Neuronal stem cell (in vitro differentiated cells): ENCODE measurements at regions not wholly inside any gene's neighbourhood (a gene's known extent, or its start where the extent isn't known, plus 50 kb on each side); places are given as distances from the start of the nearest gene placed in this dataset.

Experiments
- DNase-seq: peaks from one replicate; pipeline ENCODE4 v3.0.0-alpha.2; 2013; ENCODE audit warnings: low spot score
- H2AFZ ChIP-seq: one replicate; pipeline ENCODE4 v1.6.1; 2013; ENCODE audit warnings: mild to moderate bottlenecking, low read length, inconsistent platforms
- H2AK5ac ChIP-seq: 2 replicates; pipeline ENCODE4 v1.6.1; 2013; ENCODE audit warnings: low read depth, mild to moderate bottlenecking, inconsistent platforms, low read length, moderate library complexity, mixed read lengths
- H2BK120ac ChIP-seq: 2 replicates; pipeline ENCODE4 v1.6.1; 2013; ENCODE audit warnings: low read depth, mild to moderate bottlenecking, inconsistent platforms, low read length, moderate library complexity, mixed read lengths
- H2BK12ac ChIP-seq: one replicate; pipeline ENCODE4 v1.6.1; 2013; ENCODE audit warnings: low read length, inconsistent platforms
- H2BK15ac ChIP-seq: 2 replicates; pipeline ENCODE4 v1.6.1; 2013; ENCODE audit warnings: mild to moderate bottlenecking, low read length, inconsistent platforms, mixed read lengths
- H2BK5ac ChIP-seq: one replicate; pipeline ENCODE4 v1.6.1; 2013; ENCODE audit warnings: inconsistent platforms, mild to moderate bottlenecking, low read length, moderate library complexity
- H3K14ac ChIP-seq: one replicate; pipeline ENCODE4 v1.6.1; 2013; ENCODE audit warnings: low read length, inconsistent platforms
- H3K18ac ChIP-seq: 2 replicates; pipeline ENCODE4 v1.6.1; 2013; ENCODE audit warnings: low read length, inconsistent platforms
- H3K23ac ChIP-seq: 2 replicates; pipeline ENCODE4 v1.6.1; 2013; ENCODE audit warnings: low read depth, mild to moderate bottlenecking, mixed read lengths, low read length, inconsistent platforms; ENCODE audit not compliant: poor library complexity
- H3K27ac ChIP-seq: replicated peaks from 3 replicates; pipeline ENCODE4 v1.5.1; 2013; ENCODE audit warnings: low read length, inconsistent platforms
- H3K27me3 ChIP-seq, 3 experiments: 2 replicates each; pipeline ENCODE4 v1.6.1; 2013; ENCODE audit warnings: low read length in 3 of 3, mild to moderate bottlenecking in 2 of 3, inconsistent platforms in 1 of 3, low read depth in 1 of 3, mixed read lengths in 1 of 3, moderate library complexity in 1 of 3; ENCODE audit not compliant: control insufficient read depth in 3 of 3, insufficient read depth in 3 of 3
- H3K36me3 ChIP-seq, 2 donors: replicated peaks in 1 of 2; 2 replicates each; pipeline ENCODE4 v1.6.1; 2013; ENCODE audit warnings: low read length in 2 of 2; ENCODE audit not compliant: control insufficient read depth in 2 of 2, insufficient read depth in 2 of 2
- H3K4ac ChIP-seq: 2 replicates; pipeline ENCODE4 v1.6.1; 2013; ENCODE audit warnings: inconsistent platforms, mild to moderate bottlenecking, low read length, moderate library complexity
- H3K4me1 ChIP-seq, 2 donors: 1 replicate in 1 of 2; 2 replicates in 1 of 2; pipeline ENCODE4 v1.6.1; 2013; ENCODE audit warnings: low read length in 2 of 2, low read depth in 1 of 2; ENCODE audit not compliant: control insufficient read depth in 2 of 2, insufficient read depth in 1 of 2
- H3K4me2 ChIP-seq: one replicate; pipeline ENCODE4 v1.6.1; 2013; ENCODE audit warnings: mild to moderate bottlenecking, low read length, inconsistent platforms; ENCODE audit not compliant: insufficient read depth, poor library complexity, severe bottlenecking
- H3K4me3 ChIP-seq, 2 donors: 2 replicates each; pipeline ENCODE4 v1.5.1; 2013; ENCODE audit warnings: low read length in 2 of 2, mild to moderate bottlenecking in 2 of 2, inconsistent platforms in 1 of 2, moderate library complexity in 1 of 2
- H3K79me1 ChIP-seq: one replicate; pipeline ENCODE4 v1.6.1; 2013; ENCODE audit warnings: low read depth, mild to moderate bottlenecking, inconsistent platforms, low read length, moderate library complexity
- H3K9ac ChIP-seq: one replicate; pipeline ENCODE4 v1.6.1; 2013; ENCODE audit warnings: mild to moderate bottlenecking, low read depth, low read length, inconsistent platforms; ENCODE audit not compliant: poor library complexity
- H3K9me3 ChIP-seq, 2 donors: replicated peaks in 1 of 2; 2 replicates each; pipeline versions ENCODE3 to v1.6.1; 2013; ENCODE audit warnings: low read length in 2 of 2, mild to moderate bottlenecking in 2 of 2, inconsistent platforms in 1 of 2, low read depth in 1 of 2, mixed read lengths in 1 of 2, moderate library complexity in 1 of 2; ENCODE audit not compliant: control insufficient read depth in 2 of 2, insufficient read depth in 1 of 2
- H4K8ac ChIP-seq: one replicate; pipeline ENCODE4 v1.6.1; 2013; ENCODE audit warnings: low read depth, mild to moderate bottlenecking, inconsistent platforms, low read length, moderate library complexity
- H4K91ac ChIP-seq: one replicate; pipeline ENCODE4 v1.6.1; 2013; ENCODE audit warnings: low read length, low read depth, mild to moderate bottlenecking, inconsistent platforms; ENCODE audit not compliant: poor library complexity
- WGBS, 2 donors: extraction: QIAGEN DNeasy Blood & Tissue Kit; methylation state at CpG; one replicate each; pipeline ENCODE4 v1.1.7; 2013; ENCODE audit warnings: missing lambda C conversion rate in 2 of 2, mixed read lengths in 1 of 2; ENCODE audit not compliant: insufficient read length in 2 of 2, insufficient replicate concordance in 1 of 2; ENCODE audit errors: extremely low coverage in 2 of 2; 5-methylcytosine and 5-hydroxymethylcytosine counted together

DNA sequence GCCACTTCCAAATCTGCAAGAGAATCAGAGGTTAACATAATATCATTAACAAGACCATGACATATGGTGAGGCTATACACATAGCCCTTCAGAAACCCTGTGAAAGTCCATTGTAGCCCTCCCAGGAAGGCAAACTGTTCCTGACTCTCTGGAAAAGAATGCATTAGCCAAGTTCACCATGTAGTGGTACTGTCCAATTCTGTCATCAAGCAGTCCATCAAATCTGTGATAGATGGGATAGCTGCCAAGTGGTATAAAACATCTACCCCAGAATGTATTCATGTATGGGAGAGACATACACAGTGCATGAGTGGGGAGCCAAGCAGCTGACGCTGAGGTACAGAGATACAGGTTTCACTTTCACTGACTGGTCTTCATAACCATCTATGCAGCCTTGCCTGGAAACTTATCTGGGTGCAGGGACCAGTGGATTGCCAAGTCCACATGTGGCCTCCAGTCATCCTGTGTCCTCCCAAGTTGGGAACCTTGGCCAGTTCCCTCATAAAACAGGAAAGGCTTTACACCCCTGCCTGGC is 281.1 kb downstream of the MBD2 start:
- no peak for DNase-seq
- no peak overlapping the region for H3K14ac ChIP-seq
- H3K4me2 ChIP-seq = no peak overlapping the region
- H4K91ac ChIP-seq = no peak overlapping the region
- no peak overlapping the region for H4K8ac ChIP-seq
- peaks cover 16 to 24% of the 10 kb centered on the region in 2 donors for H3K9me3 ChIP-seq
- no peak overlapping the region for H3K4me3 ChIP-seq
- no peak overlapping the region for H3K23ac ChIP-seq
- H3K18ac ChIP-seq = no peak overlapping the region
- H2BK5ac ChIP-seq = no peak overlapping the region
- H3K9ac ChIP-seq = no peak overlapping the region
- H3K4me1 ChIP-seq = no peaks in the 10 kb centered on the region
- H2BK12ac ChIP-seq = no peak overlapping the region
- H2AFZ ChIP-seq = no peak overlapping the region
- H3K4ac ChIP-seq = no peak overlapping the region
- H3K36me3 ChIP-seq = no peaks in the 10 kb centered on the region
- no peak overlapping the region for H2AK5ac ChIP-seq
- H2BK120ac ChIP-seq = no peak overlapping the region
- no peaks in the 10 kb centered on the region for H3K27me3 ChIP-seq
- H3K27ac ChIP-seq = no peak overlapping the region
- no peaks in the 10 kb centered on the region for H3K79me1 ChIP-seq
- no CpG with 5 or more reads among the region's 1 CpG for whole genome bisulfite sequencing, 2 donors
- no peak overlapping the region for H2BK15ac ChIP-seq

DNA sequence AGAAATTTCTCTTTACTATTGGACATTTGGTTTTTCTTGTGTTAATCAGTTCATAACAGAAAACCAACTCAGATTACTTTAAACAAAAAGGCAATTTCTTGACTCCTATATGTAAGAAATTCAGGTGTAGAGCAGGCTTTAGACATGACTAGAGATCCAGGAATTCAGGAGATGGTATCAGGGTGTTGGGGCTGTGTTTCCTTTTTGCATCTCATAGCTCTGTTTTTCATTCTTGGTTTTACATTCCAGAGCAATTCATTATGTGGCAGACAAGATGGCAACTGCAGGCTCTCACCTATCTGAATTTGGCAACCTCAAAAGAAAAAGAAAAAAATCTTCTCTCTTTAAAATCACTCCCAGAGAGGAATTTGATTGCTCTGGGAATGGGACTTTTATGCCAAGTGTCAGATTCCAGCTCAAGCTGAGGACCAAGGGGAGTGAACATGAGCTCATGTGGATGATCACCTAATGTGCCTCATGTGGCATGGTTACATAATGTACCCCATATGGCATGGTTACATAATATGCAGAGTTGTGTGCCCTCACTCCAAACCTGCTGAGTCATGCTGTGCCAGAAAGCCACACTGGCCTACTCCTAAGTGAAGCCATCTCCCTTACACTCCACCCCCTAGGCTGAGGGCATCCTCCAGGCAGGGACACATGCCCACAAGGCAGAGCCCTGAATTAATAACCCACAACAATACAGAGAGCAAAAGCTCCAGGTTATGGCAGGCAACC is 282.7 kb downstream of the MBD2 start:
- H3K4ac ChIP-seq = no peak overlapping the region
- no peaks in the 10 kb centered on the region for H3K27me3 ChIP-seq
- no peak overlapping the region for H2AK5ac ChIP-seq

DNA sequence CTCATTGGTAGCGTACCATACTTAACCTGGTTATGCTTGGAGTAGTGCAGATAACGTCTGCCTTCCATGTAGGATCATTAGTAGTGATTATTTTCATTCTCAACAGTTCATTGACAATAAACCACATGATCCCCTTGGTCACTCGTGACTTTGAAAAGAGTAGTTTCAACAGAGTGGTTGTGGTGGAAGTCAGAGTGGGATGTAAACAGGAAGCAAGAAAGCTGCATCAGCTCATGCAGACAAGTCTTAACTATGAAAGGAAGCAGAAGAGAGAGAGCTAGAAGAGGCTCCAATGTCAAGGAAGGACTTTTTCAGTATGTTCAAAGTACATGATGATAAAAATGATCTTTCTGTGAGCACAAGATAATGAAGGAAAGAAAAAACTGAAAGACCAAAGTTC is 287.4 kb downstream of the MBD2 start:
- WGBS, 2 donors = no CpG with 5 or more reads among the region's 3 CpGs

More for the DNA sequence above, 282.7 kb downstream of the MBD2 start:
- no peak overlapping the region for H3K18ac ChIP-seq
- no peaks in the 10 kb centered on the region for H3K36me3 ChIP-seq
- no peak overlapping the region for H3K27ac ChIP-seq
- no peak overlapping the region for H2BK15ac ChIP-seq
- H3K9me3 ChIP-seq = peaks cover 16 to 24% of the 10 kb centered on the region in 2 donors
- no peak overlapping the region for H3K23ac ChIP-seq
- H3K79me1 ChIP-seq = no peaks in the 10 kb centered on the region
- no peaks in the 10 kb centered on the region for H3K4me1 ChIP-seq
- no peak for DNase-seq
- no peak overlapping the region for H3K4me3 ChIP-seq
- no peak overlapping the region for H4K91ac ChIP-seq
- no peak overlapping the region for H2BK120ac ChIP-seq
- no peak overlapping the region for H3K4me2 ChIP-seq
- H2BK5ac ChIP-seq = no peak overlapping the region
- H3K14ac ChIP-seq = peak overlapping the region; percentile 57
- H3K9ac ChIP-seq = no peak overlapping the region
- H2BK12ac ChIP-seq = no peak overlapping the region
- H2AFZ ChIP-seq = no peak overlapping the region
- H4K8ac ChIP-seq = no peak overlapping the region

DNA sequence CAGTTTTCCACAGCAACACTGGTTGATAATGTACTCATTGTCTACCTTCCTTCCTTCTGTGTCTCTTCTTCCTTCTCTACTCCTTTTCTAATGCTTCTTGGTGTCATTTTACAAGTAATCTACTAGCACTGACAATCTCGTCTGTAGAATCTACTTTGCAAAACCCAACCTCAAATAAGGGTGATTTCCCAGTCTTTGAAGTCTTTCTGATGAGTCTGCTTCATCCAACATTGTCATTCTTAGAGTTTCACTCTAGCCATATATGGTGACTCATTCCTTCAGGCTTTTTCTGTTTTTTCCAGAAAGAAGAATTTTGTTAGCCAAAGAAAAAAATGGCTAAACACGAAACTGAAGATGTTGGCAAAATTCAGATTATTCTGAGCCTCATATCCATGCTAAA is 288.7 kb downstream of the MBD2 start:
- H3K4me1 ChIP-seq = no peaks in the 10 kb centered on the region
- no CpG with 5 or more reads among the region's 2 CpGs for whole genome bisulfite sequencing, 2 donors
- H3K79me1 ChIP-seq = no peaks in the 10 kb centered on the region
- H3K9me3 ChIP-seq = no peaks in the 10 kb centered on the region
- no peak overlapping the region for H4K91ac ChIP-seq
- H2BK5ac ChIP-seq = no peak overlapping the region
- no peak overlapping the region for H3K23ac ChIP-seq
- no peak overlapping the region for H3K27ac ChIP-seq
- no peak overlapping the region for H3K14ac ChIP-seq
- no peaks in the 10 kb centered on the region for H3K27me3 ChIP-seq
- H3K9ac ChIP-seq = no peak overlapping the region
- no peak overlapping the region for H3K4me2 ChIP-seq
- H2BK15ac ChIP-seq = no peak overlapping the region
- no peak overlapping the region for H4K8ac ChIP-seq
- H3K18ac ChIP-seq = no peak overlapping the region
- no peak overlapping the region for H3K4me3 ChIP-seq
- DNase-seq = no peak
- no peaks in the 10 kb centered on the region for H3K36me3 ChIP-seq
- no peak overlapping the region for H2BK12ac ChIP-seq
- H3K4ac ChIP-seq = no peak overlapping the region
- no peak overlapping the region for H2BK120ac ChIP-seq
- no peak overlapping the region for H2AK5ac ChIP-seq
- H2AFZ ChIP-seq = no peak overlapping the region

More for the DNA sequence above, 287.4 kb downstream of the MBD2 start:
- Histone ChIP-seq H3K27ac (no peak overlapping the region), H2BK5ac (no peak overlapping the region), H3K23ac (no peak overlapping the region), H3K9me3 (peaks cover 3% of the 10 kb centered on the region in 2 donors), H3K4me2 (no peak overlapping the region), H2BK15ac (no peak overlapping the region), H3K4me1 (no peaks in the 10 kb centered on the region), H3K9ac (no peak overlapping the region), H3K18ac (no peak overlapping the region), H2BK120ac (no peak overlapping the region), H4K8ac (no peak overlapping the region), H2AFZ (peak overlapping the region; percentile 43), H3K36me3 (no peaks in the 10 kb centered on the region), H4K91ac (no peak overlapping the region), H2BK12ac (no peak overlapping the region), H3K4ac (no peak overlapping the region), H3K14ac (no peak overlapping the region), H3K4me3 (no peak overlapping the region), H3K27me3 (no peaks in the 10 kb centered on the region), H2AK5ac (no peak overlapping the region), H3K79me1 (no peaks in the 10 kb centered on the region)
- no peak for DNase-seq
